PFSK-1 (cell line): ENCODE measurements at regions not wholly inside any gene's neighbourhood (a gene's known extent, or its start where the extent isn't known, plus 50 kb on each side); places are given as distances from the start of the nearest gene placed in this dataset.

ENCODE experiments used
- POLR2AphosphoS5 ChIP-seq: IDR thresholded peaks from 2 replicates; pipeline ENCODE4 v1.6.1; 2012; ENCODE audit warnings: low read depth, mild to moderate bottlenecking, control low read depth, low read length, moderate library complexity
- SIN3A ChIP-seq: IDR thresholded peaks from 2 replicates; pipeline ENCODE4 v1.6.1; 2012; ENCODE audit warnings: mild to moderate bottlenecking, low read length, moderate library complexity, borderline replicate concordance; ENCODE audit not compliant: insufficient read depth
- TAF1 ChIP-seq: IDR thresholded peaks from 2 replicates; pipeline ENCODE4 v1.6.1; 2012; ENCODE audit warnings: low read length, control low read depth, borderline replicate concordance; ENCODE audit not compliant: insufficient read depth
- TF ChIP-seq, protein P1 (sequence below), 2 experiments: IDR thresholded peaks; 2 replicates each; pipeline versions ENCODE4 v1.6.1 to v1.8.0; 2011 to 2012; ENCODE audit warnings: low read depth in 2 of 2, low read length in 2 of 2, control low read depth in 1 of 2, inconsistent platforms in 1 of 2, mild to moderate bottlenecking in 1 of 2, moderate library complexity in 1 of 2; ENCODE audit not compliant: insufficient read depth in 1 of 2

DNA sequence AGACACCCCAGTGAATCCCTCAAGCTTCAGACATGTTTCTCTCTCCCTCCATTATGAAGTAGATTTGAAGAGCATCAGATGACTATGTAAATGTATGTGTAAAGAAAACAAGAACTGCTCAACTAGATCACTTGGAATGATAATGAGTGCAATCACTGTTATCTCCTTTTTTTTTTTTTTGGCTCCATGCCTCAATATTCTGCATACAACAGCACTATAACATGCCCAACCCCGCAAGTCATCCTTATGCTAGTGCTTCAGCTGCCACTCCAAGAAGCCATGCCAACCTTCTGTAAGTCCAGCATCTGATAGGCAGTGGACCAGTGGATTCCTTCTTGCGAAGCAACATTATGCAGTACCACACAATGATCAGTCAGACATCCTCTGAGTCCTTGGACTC lies 133.7 kb downstream of the TFPI2 start:
- no peak for TF ChIP-seq POLR2AphosphoS5
- no peak for TF ChIP-seq TAF1
- no peak for TF ChIP-seq SIN3A
- TF ChIP-seq, protein P1, sequence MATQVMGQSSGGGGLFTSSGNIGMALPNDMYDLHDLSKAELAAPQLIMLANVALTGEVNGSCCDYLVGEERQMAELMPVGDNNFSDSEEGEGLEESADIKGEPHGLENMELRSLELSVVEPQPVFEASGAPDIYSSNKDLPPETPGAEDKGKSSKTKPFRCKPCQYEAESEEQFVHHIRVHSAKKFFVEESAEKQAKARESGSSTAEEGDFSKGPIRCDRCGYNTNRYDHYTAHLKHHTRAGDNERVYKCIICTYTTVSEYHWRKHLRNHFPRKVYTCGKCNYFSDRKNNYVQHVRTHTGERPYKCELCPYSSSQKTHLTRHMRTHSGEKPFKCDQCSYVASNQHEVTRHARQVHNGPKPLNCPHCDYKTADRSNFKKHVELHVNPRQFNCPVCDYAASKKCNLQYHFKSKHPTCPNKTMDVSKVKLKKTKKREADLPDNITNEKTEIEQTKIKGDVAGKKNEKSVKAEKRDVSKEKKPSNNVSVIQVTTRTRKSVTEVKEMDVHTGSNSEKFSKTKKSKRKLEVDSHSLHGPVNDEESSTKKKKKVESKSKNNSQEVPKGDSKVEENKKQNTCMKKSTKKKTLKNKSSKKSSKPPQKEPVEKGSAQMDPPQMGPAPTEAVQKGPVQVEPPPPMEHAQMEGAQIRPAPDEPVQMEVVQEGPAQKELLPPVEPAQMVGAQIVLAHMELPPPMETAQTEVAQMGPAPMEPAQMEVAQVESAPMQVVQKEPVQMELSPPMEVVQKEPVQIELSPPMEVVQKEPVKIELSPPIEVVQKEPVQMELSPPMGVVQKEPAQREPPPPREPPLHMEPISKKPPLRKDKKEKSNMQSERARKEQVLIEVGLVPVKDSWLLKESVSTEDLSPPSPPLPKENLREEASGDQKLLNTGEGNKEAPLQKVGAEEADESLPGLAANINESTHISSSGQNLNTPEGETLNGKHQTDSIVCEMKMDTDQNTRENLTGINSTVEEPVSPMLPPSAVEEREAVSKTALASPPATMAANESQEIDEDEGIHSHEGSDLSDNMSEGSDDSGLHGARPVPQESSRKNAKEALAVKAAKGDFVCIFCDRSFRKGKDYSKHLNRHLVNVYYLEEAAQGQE (IDR thresholded peaks at IDR 0.05; ENCODE audit: insufficient read depth in 1 of 2, low read depth in 2 of 2, low read length in 2 of 2) = no peak
